Activated T-helper 1 cell treated with anti-CD3 and anti-CD28 coated beads, Interleukin-12 subunit alpha, Interleukin-12 subunit beta, Interleukin-2, Interleukin-4 antibody, amounts not matched to agents 30 ng/mL and 10 ng/mL and 1 ng/mL, durations not matched to agents 14 hours and 24 hours and 36 hours (primary cell): ENCODE measurements at regions not wholly inside any gene's neighbourhood (a gene's known extent, or its start where the extent isn't known, plus 50 kb on each side); places are given as distances from the start of the nearest gene placed in this dataset.

Experiments
- DNase-seq: peaks from one replicate; pipeline ENCODE4 v3.0.0; 2021; ENCODE audit warnings: low spot score
- H3K27ac Mint-ChIP-seq: one replicate; pipeline ENCODE4 v1.8.0; 2021; ENCODE audit warnings: mild to moderate bottlenecking, mixed read lengths
- H3K27me3 Mint-ChIP-seq: one replicate; pipeline ENCODE4 v1.8.0; 2022; ENCODE audit warnings: mild to moderate bottlenecking, moderate library complexity, mixed read lengths; ENCODE audit not compliant: insufficient read depth
- H3K36me3 Mint-ChIP-seq: one replicate; pipeline ENCODE4 v1.8.0; 2021; ENCODE audit warnings: low read depth, mixed read lengths
- H3K4me1 Mint-ChIP-seq: one replicate; pipeline ENCODE4 v1.8.0; 2021; ENCODE audit warnings: low read depth, mixed read lengths
- H3K4me3 Mint-ChIP-seq: one replicate; pipeline ENCODE4 v1.8.0; 2021; ENCODE audit warnings: mild to moderate bottlenecking, moderate library complexity, mixed read lengths
- H3K9me3 Mint-ChIP-seq: one replicate; pipeline ENCODE4 v1.8.0; 2021; ENCODE audit warnings: mixed read lengths
- intact Hi-C: fragments of 100-400 bp; cut with micrococcal nuclease; formaldehyde crosslinking; loops from one replicate; pipeline ENCODE4 v1.15.1; 2024

- no peak overlapping the region for H3K4me3 Mint-ChIP-seq
- H3K4me1 Mint-ChIP-seq = no peaks in the 10 kb centered on the region
- peaks cover 4% of the 10 kb centered on the region for H3K9me3 Mint-ChIP-seq
- intact Hi-C loops = no loop called here
- no peaks in the 10 kb centered on the region for H3K27me3 Mint-ChIP-seq
- DNase-seq = no peak
- no peaks in the 10 kb centered on the region for H3K36me3 Mint-ChIP-seq
- H3K27ac Mint-ChIP-seq = no peak overlapping the region
Measured at GRCh38 chr2:75278821-75279379, 79.6 kb upstream of the TACR1 start.

GRCh38 chr2:75278314-75278713 is 79.0 kb upstream of the TACR1 start:
- intact Hi-C loops = no loop called here
- H3K36me3 Mint-ChIP-seq = no peaks in the 10 kb centered on the region
- H3K4me1 Mint-ChIP-seq = no peaks in the 10 kb centered on the region
- H3K4me3 Mint-ChIP-seq = no peak overlapping the region
- H3K27ac Mint-ChIP-seq = no peak overlapping the region
- DNase-seq = no peak
- H3K9me3 Mint-ChIP-seq = peaks cover 4% of the 10 kb centered on the region
- no peaks in the 10 kb centered on the region for H3K27me3 Mint-ChIP-seq

- intact Hi-C loops = no loop called here
- Mint-ChIP-seq H3K4me3 (no peak overlapping the region), H3K27ac (no peak overlapping the region), H3K36me3 (no peaks in the 10 kb centered on the region), H3K27me3 (peaks cover 3% of the 10 kb centered on the region), H3K9me3 (peaks cover 7% of the 10 kb centered on the region), H3K4me1 (no peaks in the 10 kb centered on the region)
- DNase-seq = no peak
Measured at GRCh38 chr2:75277111-75277510, 77.8 kb upstream of the TACR1 start.

- H3K27ac Mint-ChIP-seq = no peak overlapping the region
- no peak overlapping the region for H3K4me3 Mint-ChIP-seq
- peaks cover 3% of the 10 kb centered on the region for H3K27me3 Mint-ChIP-seq
- intact Hi-C loops = no loop called here
- no peaks in the 10 kb centered on the region for H3K4me1 Mint-ChIP-seq
- H3K9me3 Mint-ChIP-seq = peaks cover 7% of the 10 kb centered on the region
- DNase-seq = no peak
- no peaks in the 10 kb centered on the region for H3K36me3 Mint-ChIP-seq
Measured at GRCh38 chr2:75276093-75277029, 77.0 kb upstream of the TACR1 start.

- H3K36me3 Mint-ChIP-seq = no peaks in the 10 kb centered on the region
- H3K4me1 Mint-ChIP-seq = no peaks in the 10 kb centered on the region
- H3K9me3 Mint-ChIP-seq = peaks cover 7% of the 10 kb centered on the region
- no peak overlapping the region for H3K4me3 Mint-ChIP-seq
- H3K27ac Mint-ChIP-seq = no peak overlapping the region
- peaks cover 3% of the 10 kb centered on the region for H3K27me3 Mint-ChIP-seq
- intact Hi-C loops = no loop called here
- no peak for DNase-seq
Measured at GRCh38 chr2:75274936-75275335, 75.6 kb upstream of the TACR1 start.

GRCh38 chr2:75268112-75268511 is 68.8 kb upstream of the TACR1 start:
- Mint-ChIP-seq H3K27me3 (peaks cover under 1% of the 10 kb centered on the region), H3K27ac (no peak overlapping the region), H3K36me3 (no peaks in the 10 kb centered on the region), H3K4me3 (no peak overlapping the region), H3K4me1 (no peaks in the 10 kb centered on the region), H3K9me3 (peaks cover 3% of the 10 kb centered on the region)
- DNase-seq = no peak
- intact Hi-C loops = no loop called here

- Mint-ChIP-seq H3K27ac (no peak overlapping the region), H3K4me1 (no peaks in the 10 kb centered on the region), H3K27me3 (no peaks in the 10 kb centered on the region), H3K9me3 (peaks cover 7% of the 10 kb centered on the region), H3K36me3 (no peaks in the 10 kb centered on the region), H3K4me3 (no peak overlapping the region)
- intact Hi-C loops = no loop called here
- no peak for DNase-seq
Measured at GRCh38 chr2:75261923-75262322, 62.6 kb upstream of the TACR1 start.

- no peak for DNase-seq
- Mint-ChIP-seq H3K27me3 (no peaks in the 10 kb centered on the region), H3K27ac (no peak overlapping the region), H3K4me1 (no peaks in the 10 kb centered on the region), H3K4me3 (no peak overlapping the region), H3K9me3 (peaks cover 7% of the 10 kb centered on the region), H3K36me3 (no peaks in the 10 kb centered on the region)
- intact Hi-C loops = no loop called here
Measured at GRCh38 chr2:75260946-75261345, 61.6 kb upstream of the TACR1 start.

GRCh38 chr2:75258620-75259019 is 59.3 kb upstream of the TACR1 start:
- Mint-ChIP-seq H3K27ac (no peak overlapping the region), H3K4me1 (no peaks in the 10 kb centered on the region), H3K4me3 (no peak overlapping the region), H3K9me3 (peaks cover 7% of the 10 kb centered on the region), H3K27me3 (no peaks in the 10 kb centered on the region), H3K36me3 (no peaks in the 10 kb centered on the region)
- intact Hi-C loops = no loop called here
- DNase-seq = no peak

GRCh38 chr2:75256485-75256884 is 57.2 kb upstream of the TACR1 start:
- Mint-ChIP-seq H3K27ac (no peak overlapping the region), H3K4me3 (no peak overlapping the region), H3K4me1 (no peaks in the 10 kb centered on the region)

GRCh38 chr2:75253526-75253925 is 54.2 kb upstream of the TACR1 start:
- Mint-ChIP-seq H3K4me1 (no peaks in the 10 kb centered on the region), H3K4me3 (no peak overlapping the region), H3K36me3 (no peaks in the 10 kb centered on the region), H3K27me3 (no peaks in the 10 kb centered on the region), H3K9me3 (peaks cover 4% of the 10 kb centered on the region), H3K27ac (no peak overlapping the region)
- intact Hi-C loops = no loop called here
- no peak for DNase-seq

More at GRCh38 chr2:75256485-75256884, 57.2 kb upstream of the TACR1 start:
- no peak for DNase-seq
- no peaks in the 10 kb centered on the region for H3K36me3 Mint-ChIP-seq
- H3K9me3 Mint-ChIP-seq = peaks cover 10% of the 10 kb centered on the region
- intact Hi-C loops = no loop called here
- no peaks in the 10 kb centered on the region for H3K27me3 Mint-ChIP-seq

- no peak for DNase-seq
- peaks cover 3% of the 10 kb centered on the region for H3K9me3 Mint-ChIP-seq
- H3K27me3 Mint-ChIP-seq = no peaks in the 10 kb centered on the region
- H3K4me3 Mint-ChIP-seq = no peak overlapping the region
- H3K36me3 Mint-ChIP-seq = no peaks in the 10 kb centered on the region
- intact Hi-C loops = no loop called here
- no peaks in the 10 kb centered on the region for H3K4me1 Mint-ChIP-seq
- no peak overlapping the region for H3K27ac Mint-ChIP-seq
Measured at GRCh38 chr2:75251896-75252295, 52.6 kb upstream of the TACR1 start.
